Right lobe of liver (tissue), 6 donors: ENCODE measurements at regions not wholly inside any gene's neighbourhood (a gene's known extent, or its start where the extent isn't known, plus 50 kb on each side); places are given as distances from the start of the nearest gene placed in this dataset.

ENCODE experiments used
- ATAC-seq, 4 donors: fragments of 200-7000 bp; cut with Tn5 transposase; one replicate each; pipeline ENCODE4 v1.9.1; 2020; ENCODE audit warnings: mild to moderate bottlenecking in 4 of 4, moderate library complexity in 4 of 4
- DNase-seq, 3 donors: peaks; one replicate each; pipeline ENCODE4 v3.0.0-alpha.2; 2020
- H3K27ac ChIP-seq, 3 donors: fragments of 200-600 bp; one replicate each; pipeline ENCODE4 v1.8.0; 2022
- H3K27me3 ChIP-seq, 2 donors: fragments of 200-600 bp; one replicate each; pipeline ENCODE4 v1.8.0; 2022
- H3K36me3 ChIP-seq, 4 donors: fragments of 200-600 bp; sonication (generic) in 1 of 4; one replicate each; pipeline versions ENCODE4 v1.5.1 to v1.8.0; 2017 to 2022; ENCODE audit warnings: control low read depth in 1 of 4
- H3K4me1 ChIP-seq, 4 donors: fragments of 200-600 bp; sonication (generic) in 1 of 4; one replicate each; pipeline versions ENCODE4 v1.5.1 to v1.8.0; 2017 to 2022; ENCODE audit warnings: control low read depth in 1 of 4
- H3K4me3 ChIP-seq, 3 donors: fragments of 200-600 bp; one replicate each; pipeline ENCODE4 v1.8.0; 2022
- H3K9me3 ChIP-seq, 4 donors: fragments of 200-600 bp; sonication (generic) in 1 of 4; one replicate each; pipeline versions ENCODE4 v1.5.1 to v1.8.0; 2017 to 2022; ENCODE audit warnings: control low read depth in 1 of 4
- POLR2A ChIP-seq: fragments of 450-650 bp; IDR thresholded peaks from one replicate; pipeline ENCODE4 v1.6.1; 2017; ENCODE audit warnings: antibody characterized with exemption, mild to moderate bottlenecking
- WGBS: methylation state at CpG from one replicate; pipeline ENCODE4 v1.1.6; 2018; ENCODE audit warnings: low coverage, low lambda C conversion rate; ENCODE audit not compliant: insufficient coverage; ENCODE audit errors: missing lambda C conversion rate; 5-methylcytosine and 5-hydroxymethylcytosine counted together
- intact Hi-C, 2 donors: fragments of 100-400 bp; cut with DNase I; formaldehyde crosslinking; loops; one replicate each; pipeline versions ENCODE4 v1.11.2 to v1.14.1; 2022
- TF ChIP-seq, protein P1 (sequence below), 4 donors: fragments of 200-600 bp in 3 of 4; fragments of 450-650 bp in 1 of 4; IDR thresholded peaks; one replicate each; pipeline versions ENCODE4 v1.5.1 to v1.8.0; 2016 to 2022; ENCODE audit warnings: antibody characterized with exemption in 4 of 4, mild to moderate bottlenecking in 2 of 4
- donor health status: DM: no; HTN: yes; CAD: no.
- donor health status: DM: no; HTN: no; CAD: no.
- donor health status: DM: no; HTN: no; CAD: no.
- donor health status: DM: no; HTN: yes; CAD: no.
- donor health status: DM: no; HTN: yes; CAD: no.

DNA sequence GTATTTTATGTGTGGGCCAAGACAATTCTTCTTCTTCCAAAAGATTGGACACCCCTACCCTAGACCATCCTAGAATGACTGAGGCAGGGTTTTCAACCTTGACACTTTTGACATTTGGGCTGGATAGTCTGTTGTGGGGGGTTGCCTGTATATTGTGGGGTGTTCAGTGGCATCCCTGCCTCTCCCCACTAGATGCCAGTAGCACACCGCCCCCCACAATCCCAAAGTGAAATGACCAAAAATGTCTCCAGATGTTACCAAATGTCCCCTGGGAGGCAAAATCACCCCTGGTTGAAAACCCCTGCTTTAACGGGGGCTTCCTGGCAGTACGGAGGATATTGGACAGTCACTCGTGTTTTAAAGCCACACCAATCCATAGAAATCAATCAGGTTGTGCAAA is 219.6 kb downstream of the PHETA1 start:
- intact Hi-C loops, result no loop called here
- H3K4me1 ChIP-seq, result no peaks in the 10 kb centered on the region
- no peak overlapping the region for H3K27ac ChIP-seq
- no peak overlapping the region for H3K4me3 ChIP-seq
- TF ChIP-seq POLR2A, result no peak
- TF ChIP-seq, protein P1, sequence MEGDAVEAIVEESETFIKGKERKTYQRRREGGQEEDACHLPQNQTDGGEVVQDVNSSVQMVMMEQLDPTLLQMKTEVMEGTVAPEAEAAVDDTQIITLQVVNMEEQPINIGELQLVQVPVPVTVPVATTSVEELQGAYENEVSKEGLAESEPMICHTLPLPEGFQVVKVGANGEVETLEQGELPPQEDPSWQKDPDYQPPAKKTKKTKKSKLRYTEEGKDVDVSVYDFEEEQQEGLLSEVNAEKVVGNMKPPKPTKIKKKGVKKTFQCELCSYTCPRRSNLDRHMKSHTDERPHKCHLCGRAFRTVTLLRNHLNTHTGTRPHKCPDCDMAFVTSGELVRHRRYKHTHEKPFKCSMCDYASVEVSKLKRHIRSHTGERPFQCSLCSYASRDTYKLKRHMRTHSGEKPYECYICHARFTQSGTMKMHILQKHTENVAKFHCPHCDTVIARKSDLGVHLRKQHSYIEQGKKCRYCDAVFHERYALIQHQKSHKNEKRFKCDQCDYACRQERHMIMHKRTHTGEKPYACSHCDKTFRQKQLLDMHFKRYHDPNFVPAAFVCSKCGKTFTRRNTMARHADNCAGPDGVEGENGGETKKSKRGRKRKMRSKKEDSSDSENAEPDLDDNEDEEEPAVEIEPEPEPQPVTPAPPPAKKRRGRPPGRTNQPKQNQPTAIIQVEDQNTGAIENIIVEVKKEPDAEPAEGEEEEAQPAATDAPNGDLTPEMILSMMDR (IDR thresholded peaks at IDR 0.05), result no peak
- H3K9me3 ChIP-seq, result no peaks in the 10 kb centered on the region
- WGBS, result 14% methylated on average over 1 of the region's 4 CpGs
- H3K27me3 ChIP-seq, result no peaks in the 10 kb centered on the region
- ATAC-seq, result no peak
- DNase-seq, result no peak
- no peaks in the 10 kb centered on the region for H3K36me3 ChIP-seq

DNA sequence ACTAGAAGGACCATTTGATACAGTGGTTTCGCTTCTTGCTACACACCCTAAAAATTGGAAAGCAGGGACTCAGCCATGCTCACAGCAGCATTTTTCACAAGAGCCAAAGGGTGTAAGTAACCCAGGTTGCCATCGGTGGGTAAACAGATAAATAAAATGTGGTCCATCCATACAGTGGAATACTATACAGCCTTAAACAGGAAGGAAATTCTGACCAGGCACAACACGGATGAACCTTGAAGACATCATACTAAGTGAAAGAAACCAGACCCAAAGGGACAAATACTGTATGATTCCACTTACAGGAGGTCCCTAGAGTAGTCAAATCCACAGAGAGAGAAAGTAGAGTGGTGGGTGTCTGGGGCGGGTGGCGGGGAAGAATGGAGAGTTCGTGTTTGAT is 220.9 kb downstream of the PHETA1 start:
- Histone ChIP-seq H3K9me3 (no peaks in the 10 kb centered on the region), H3K36me3 (no peaks in the 10 kb centered on the region), H3K27ac (no peak overlapping the region), H3K27me3 (no peaks in the 10 kb centered on the region), H3K4me1 (no peaks in the 10 kb centered on the region), H3K4me3 (no peak overlapping the region)
- ATAC-seq, result no peak
- 84% methylated on average over 6 of the region's 6 CpGs for WGBS
- intact Hi-C loops, result no loop called here
- TF ChIP-seq, protein P1 (IDR thresholded peaks at IDR 0.05), result no peak
- no peak for TF ChIP-seq POLR2A
- DNase-seq, result no peak

DNA sequence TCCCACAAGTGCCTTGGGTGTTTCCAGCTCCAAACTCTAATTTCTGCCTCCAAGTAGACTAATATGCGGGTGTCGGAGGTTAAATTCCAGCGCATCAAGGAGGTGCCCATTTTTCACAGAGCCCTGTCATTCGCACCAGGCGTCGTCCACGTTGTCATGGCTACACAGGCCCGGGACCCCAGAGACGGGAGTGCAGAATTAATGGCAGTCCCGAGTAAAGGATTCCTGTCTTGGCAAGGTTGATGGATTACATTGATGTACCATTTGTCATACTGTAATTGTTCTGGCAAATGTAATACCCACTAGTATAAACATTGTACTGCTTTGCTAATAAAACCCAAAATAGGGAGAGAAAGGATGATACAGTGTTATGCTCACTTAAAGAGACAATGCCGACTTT is 222.9 kb upstream of the MYL2 start:
- ATAC-seq (no peak), DNase-seq (no peak)
- intact Hi-C loops, result no loop called here
- no peaks in the 10 kb centered on the region for H3K4me1 ChIP-seq
- H3K27ac ChIP-seq, result no peak overlapping the region
- H3K9me3 ChIP-seq, result no peaks in the 10 kb centered on the region
- TF ChIP-seq, protein P1 (IDR thresholded peaks at IDR 0.05), result no peak
- no peak for TF ChIP-seq POLR2A
- H3K4me3 ChIP-seq, result no peak overlapping the region
- no peaks in the 10 kb centered on the region for H3K36me3 ChIP-seq
- WGBS, result 77% methylated on average over 11 of the region's 11 CpGs
- no peaks in the 10 kb centered on the region for H3K27me3 ChIP-seq

DNA sequence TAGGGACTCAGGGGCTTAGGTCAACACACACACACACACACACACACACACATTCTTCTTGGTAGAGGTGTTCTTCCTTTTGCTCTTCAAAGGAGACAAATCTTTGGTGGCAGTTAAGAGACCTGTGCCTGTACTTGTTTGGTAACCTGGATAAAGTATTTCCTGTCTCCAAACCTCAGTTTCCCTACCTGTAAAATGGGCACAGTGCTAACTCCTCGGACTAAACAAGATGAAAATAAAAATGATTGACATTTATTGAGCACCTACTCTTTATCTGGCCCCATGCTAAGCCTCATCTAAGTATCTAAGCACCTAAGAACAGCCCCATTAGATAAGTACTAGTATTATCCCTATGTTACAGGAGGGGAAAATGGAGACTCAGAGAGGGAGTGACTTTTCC is 220.8 kb upstream of the MYL2 start:
- no peak overlapping the region for H3K4me3 ChIP-seq
- H3K36me3 ChIP-seq, result no peaks in the 10 kb centered on the region
- DNase-seq (no peak), ATAC-seq (no peak)
- 64% methylated on average over 1 of the region's 1 CpG for WGBS
- intact Hi-C loops, result no loop called here
- no peaks in the 10 kb centered on the region for H3K27me3 ChIP-seq
- H3K4me1 ChIP-seq, result no peaks in the 10 kb centered on the region
- H3K27ac ChIP-seq, result no peak overlapping the region
- no peak for TF ChIP-seq POLR2A
- TF ChIP-seq, protein P1 (IDR thresholded peaks at IDR 0.05), result no peak
- H3K9me3 ChIP-seq, result no peaks in the 10 kb centered on the region

DNA sequence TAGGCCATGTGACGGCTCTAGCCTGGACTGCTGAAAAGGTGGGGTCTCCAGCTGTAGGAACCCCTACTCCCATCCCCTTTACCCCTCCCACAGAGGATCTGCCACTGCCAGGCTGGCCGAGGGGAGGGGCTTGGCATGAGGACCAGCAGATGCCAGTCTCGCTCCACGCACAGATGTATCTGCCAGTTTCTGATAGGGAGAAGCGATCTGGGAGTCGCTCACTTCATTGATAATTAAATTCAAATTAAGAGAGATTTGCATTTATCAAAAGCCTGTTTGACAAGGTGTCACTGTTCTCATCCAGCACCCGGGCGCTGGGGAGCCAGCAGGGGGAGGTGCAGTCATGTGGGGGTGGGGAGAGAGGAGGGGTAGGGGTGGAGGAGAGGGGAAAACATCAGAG is 217.6 kb upstream of the MYL2 start:
- no peak overlapping the region for H3K4me3 ChIP-seq
- no peaks in the 10 kb centered on the region for H3K9me3 ChIP-seq
- ATAC-seq (peak in 2 of 4 donors; percentile 13 to 30), DNase-seq (no peak)
- no peak for TF ChIP-seq POLR2A
- TF ChIP-seq, protein P1 (IDR thresholded peaks at IDR 0.05), result no peak
- no peaks in the 10 kb centered on the region for H3K4me1 ChIP-seq
- 69% methylated on average over 8 of the region's 8 CpGs for WGBS
- intact Hi-C loops, result no loop called here
- H3K36me3 ChIP-seq, result no peaks in the 10 kb centered on the region
- no peak overlapping the region for H3K27ac ChIP-seq
- H3K27me3 ChIP-seq, result no peaks in the 10 kb centered on the region
